Endothelial cell (in vitro differentiated cells): ENCODE measurements at regions not wholly inside any gene's neighbourhood (a gene's known extent, or its start where the extent isn't known, plus 50 kb on each side); places are given as distances from the start of the nearest gene placed in this dataset.

ENCODE experiments used
- DNase-seq: peaks from one replicate; pipeline ENCODE4 v3.0.0; 2021; ENCODE audit warnings: low spot score
- H3K27ac Mint-ChIP-seq: one replicate; pipeline ENCODE4 v1.8.0; 2021; ENCODE audit warnings: mixed read lengths, inconsistent platforms; ENCODE audit not compliant: unreplicated experiment
- H3K27me3 Mint-ChIP-seq: one replicate; pipeline ENCODE4 v1.8.0; 2021; ENCODE audit warnings: mild to moderate bottlenecking, moderate library complexity, mixed read lengths, inconsistent platforms; ENCODE audit not compliant: unreplicated experiment
- H3K36me3 Mint-ChIP-seq: one replicate; pipeline ENCODE4 v1.8.0; 2021; ENCODE audit warnings: mild to moderate bottlenecking, low read depth, mixed read lengths, inconsistent platforms; ENCODE audit not compliant: unreplicated experiment
- H3K4me1 Mint-ChIP-seq: one replicate; pipeline ENCODE4 v1.8.0; 2021; ENCODE audit warnings: mild to moderate bottlenecking, mixed read lengths, inconsistent platforms; ENCODE audit not compliant: unreplicated experiment
- H3K4me3 Mint-ChIP-seq: one replicate; pipeline ENCODE4 v1.8.0; 2021; ENCODE audit warnings: mild to moderate bottlenecking, mixed read lengths, inconsistent platforms; ENCODE audit not compliant: unreplicated experiment
- H3K9me3 Mint-ChIP-seq: one replicate; pipeline ENCODE4 v1.8.0; 2021; ENCODE audit warnings: mixed read lengths, inconsistent platforms; ENCODE audit not compliant: unreplicated experiment
- CTCF ChIP-seq: fragments of 200-600 bp; sonication (generic); IDR thresholded peaks from one replicate; pipeline ENCODE4 v1.5.0; 2021; ENCODE audit warnings: antibody characterized with exemption; ENCODE audit not compliant: unreplicated experiment

- Mint-ChIP-seq H3K4me1 (no peaks in the 10 kb centered on the region), H3K4me3 (no peak overlapping the region), H3K36me3 (no peaks in the 10 kb centered on the region), H3K27ac (no peak overlapping the region), H3K27me3 (peaks cover 3% of the 10 kb centered on the region), H3K9me3 (no peaks in the 10 kb centered on the region)
- TF ChIP-seq CTCF = peak; percentile 78
- DNase-seq = peak; percentile 82
Observed at GRCh38 chr9:119968836-119969707, 599.8 kb upstream of the BRINP1 start.

GRCh38 chr9:119967867-119968535 is 598.8 kb upstream of the BRINP1 start:
- DNase-seq = no peak
- Mint-ChIP-seq H3K36me3 (no peaks in the 10 kb centered on the region), H3K4me1 (no peaks in the 10 kb centered on the region), H3K27ac (no peak overlapping the region), H3K4me3 (no peak overlapping the region), H3K9me3 (no peaks in the 10 kb centered on the region), H3K27me3 (peaks cover 6% of the 10 kb centered on the region)
- TF ChIP-seq CTCF = no peak

- Mint-ChIP-seq H3K27ac (no peak overlapping the region), H3K27me3 (peaks cover 4% of the 10 kb centered on the region), H3K4me1 (no peaks in the 10 kb centered on the region), H3K36me3 (no peaks in the 10 kb centered on the region), H3K9me3 (no peaks in the 10 kb centered on the region), H3K4me3 (no peak overlapping the region)
- DNase-seq = peak; percentile 40
- no peak for TF ChIP-seq CTCF
Observed at GRCh38 chr9:119963798-119964372, 594.6 kb upstream of the BRINP1 start.

GRCh38 chr9:119963258-119963797 is 594.1 kb upstream of the BRINP1 start:
- no peaks in the 10 kb centered on the region for H3K4me1 Mint-ChIP-seq
- peak; percentile 7 for DNase-seq
- H3K36me3 Mint-ChIP-seq = no peaks in the 10 kb centered on the region
- peaks cover 4% of the 10 kb centered on the region for H3K27me3 Mint-ChIP-seq
- TF ChIP-seq CTCF = no peak
- H3K9me3 Mint-ChIP-seq = no peaks in the 10 kb centered on the region
- no peak overlapping the region for H3K4me3 Mint-ChIP-seq
- no peak overlapping the region for H3K27ac Mint-ChIP-seq
